ENCODE measurements at regions not wholly inside any gene's neighbourhood (a gene's known extent, or its start where the extent isn't known, plus 50 kb on each side); places are given as distances from the start of the nearest gene placed in this dataset.

DNA sequence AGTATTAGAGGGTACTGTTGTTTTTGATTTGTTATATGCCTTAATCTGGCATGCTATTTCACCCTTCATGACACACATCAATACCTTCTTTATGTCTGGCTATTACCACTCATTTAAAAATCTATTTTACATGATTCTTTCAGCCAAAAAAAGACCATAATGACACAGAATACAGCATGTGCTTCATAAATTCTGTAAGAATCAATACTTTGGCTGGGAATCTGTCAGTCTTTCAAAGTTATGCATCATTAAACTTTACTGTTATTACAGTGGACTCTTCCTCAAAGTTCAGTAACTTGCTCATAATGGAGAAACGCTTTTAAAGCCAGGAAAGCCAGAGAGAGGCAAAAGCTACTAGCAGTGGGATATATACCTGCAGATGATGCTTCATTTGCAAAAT lies 247.2 kb upstream of the ADGRL2 start:
- TF ChIP-seq CTCF (IDR thresholded peaks at IDR 0.05) = no peak
- no peak for TF ChIP-seq ZFX (IDR thresholded peaks at IDR 0.05; ENCODE audit: borderline replicate concordance)
